ENCODE measurements at regions not wholly inside any gene's neighbourhood (a gene's known extent, or its start where the extent isn't known, plus 50 kb on each side); places are given as distances from the start of the nearest gene placed in this dataset.
A peak's percentile ranks its signal among the peaks of the same experiment; 100 is the strongest.
"Not testable (repeated sequence)": the region's sequence is repeated elsewhere in the genome, so short reads cannot be mapped to it uniquely, and the experiment has no call there.

DNA sequence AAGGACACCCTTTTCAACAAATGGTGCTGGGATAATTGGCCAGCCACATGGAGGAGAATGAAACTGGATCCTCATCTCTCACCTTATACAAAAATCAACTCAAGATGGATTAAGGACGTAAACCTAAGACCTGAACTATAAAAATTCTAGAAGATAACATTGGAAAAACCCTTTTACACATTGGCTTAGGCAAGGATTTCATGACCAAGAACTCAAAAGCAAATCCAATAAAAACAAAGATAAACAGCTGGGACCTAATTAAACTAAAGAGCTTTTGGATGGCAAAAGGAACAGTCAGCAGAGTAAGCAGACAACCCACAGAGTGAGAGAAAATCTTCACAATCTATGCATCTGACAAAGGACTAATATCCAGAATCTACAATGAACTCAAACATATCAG lies 96.9 kb upstream of the BNIP2 start:
- TF ChIP-seq ZXDB (tag by site-specific recombination; IDR thresholded peaks at IDR 0.05) (peak; percentile 83), GLIS1 (tag by site-specific recombination; IDR thresholded peaks at IDR 0.05) (0 out of 2 replicates have a peak, but pooled peaks have one; percentile 5), ZNF629 (tag by site-specific recombination; IDR thresholded peaks at IDR 0.05) (0 out of 2 replicates have a peak, but pooled peaks have one; percentile 18), BCL11A (tag by site-specific recombination; IDR thresholded peaks at IDR 0.05; ENCODE audit: low read depth) (0 out of 2 replicates have a peak, but pooled peaks have one; percentile 18), FEZF1 (tag by site-specific recombination; IDR thresholded peaks at IDR 0.05) (peak; percentile 98), OVOL3 (tag by site-specific recombination; IDR thresholded peaks at IDR 0.05) (peak; percentile 79; the same call in 1 of the 2 replicates), ATF2 (tag by site-specific recombination; IDR thresholded peaks at IDR 0.05; ENCODE audit: low read depth) (0 out of 2 replicates have a peak, but pooled peaks have one; percentile 4), ZSCAN30 (tag by site-specific recombination; IDR thresholded peaks at IDR 0.05) (0 out of 2 replicates have a peak, but pooled peaks have one; percentile 9), ZNF335 (tag by site-specific recombination; conservative IDR thresholded peaks at IDR 0.05) (0 out of 2 replicates have a peak, but pooled peaks have one; percentile 13), ZNF580 (tag by site-specific recombination; IDR thresholded peaks at IDR 0.05) (peak; percentile 86), ZNF518A (tag by site-specific recombination; conservative IDR thresholded peaks at IDR 0.05; ENCODE audit: low read depth) (0 out of 2 replicates have a peak, but pooled peaks have one; percentile 13), ZNF596 (tag by site-specific recombination; IDR thresholded peaks at IDR 0.05) (0 out of 2 replicates have a peak, but pooled peaks have one; percentile 29), ZNF843 (tag by site-specific recombination; IDR thresholded peaks at IDR 0.05) (peak; percentile 94), BCL6B (tag by site-specific recombination; IDR thresholded peaks at IDR 0.05) (0 out of 2 replicates have a peak, but pooled peaks have one; percentile 24)
- TF ChIP-seq, protein P1, sequence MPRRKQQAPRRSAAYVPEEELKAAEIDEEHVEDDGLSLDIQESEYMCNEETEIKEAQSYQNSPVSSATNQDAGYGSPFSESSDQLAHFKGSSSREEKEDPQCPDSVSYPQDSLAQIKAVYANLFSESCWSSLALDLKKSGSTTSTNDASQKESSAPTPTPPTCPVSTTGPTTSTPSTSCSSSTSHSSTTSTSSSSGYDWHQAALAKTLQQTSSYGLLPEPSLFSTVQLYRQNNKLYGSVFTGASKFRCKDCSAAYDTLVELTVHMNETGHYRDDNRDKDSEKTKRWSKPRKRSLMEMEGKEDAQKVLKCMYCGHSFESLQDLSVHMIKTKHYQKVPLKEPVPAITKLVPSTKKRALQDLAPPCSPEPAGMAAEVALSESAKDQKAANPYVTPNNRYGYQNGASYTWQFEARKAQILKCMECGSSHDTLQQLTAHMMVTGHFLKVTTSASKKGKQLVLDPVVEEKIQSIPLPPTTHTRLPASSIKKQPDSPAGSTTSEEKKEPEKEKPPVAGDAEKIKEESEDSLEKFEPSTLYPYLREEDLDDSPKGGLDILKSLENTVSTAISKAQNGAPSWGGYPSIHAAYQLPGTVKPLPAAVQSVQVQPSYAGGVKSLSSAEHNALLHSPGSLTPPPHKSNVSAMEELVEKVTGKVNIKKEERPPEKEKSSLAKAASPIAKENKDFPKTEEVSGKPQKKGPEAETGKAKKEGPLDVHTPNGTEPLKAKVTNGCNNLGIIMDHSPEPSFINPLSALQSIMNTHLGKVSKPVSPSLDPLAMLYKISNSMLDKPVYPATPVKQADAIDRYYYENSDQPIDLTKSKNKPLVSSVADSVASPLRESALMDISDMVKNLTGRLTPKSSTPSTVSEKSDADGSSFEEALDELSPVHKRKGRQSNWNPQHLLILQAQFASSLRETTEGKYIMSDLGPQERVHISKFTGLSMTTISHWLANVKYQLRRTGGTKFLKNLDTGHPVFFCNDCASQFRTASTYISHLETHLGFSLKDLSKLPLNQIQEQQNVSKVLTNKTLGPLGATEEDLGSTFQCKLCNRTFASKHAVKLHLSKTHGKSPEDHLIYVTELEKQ (tag by site-specific recombination; IDR thresholded peaks at IDR 0.05; ENCODE audit: borderline replicate concordance) = peak; percentile 61; the same call in 1 of the 2 replicates
- TF ChIP-seq, protein P2, sequence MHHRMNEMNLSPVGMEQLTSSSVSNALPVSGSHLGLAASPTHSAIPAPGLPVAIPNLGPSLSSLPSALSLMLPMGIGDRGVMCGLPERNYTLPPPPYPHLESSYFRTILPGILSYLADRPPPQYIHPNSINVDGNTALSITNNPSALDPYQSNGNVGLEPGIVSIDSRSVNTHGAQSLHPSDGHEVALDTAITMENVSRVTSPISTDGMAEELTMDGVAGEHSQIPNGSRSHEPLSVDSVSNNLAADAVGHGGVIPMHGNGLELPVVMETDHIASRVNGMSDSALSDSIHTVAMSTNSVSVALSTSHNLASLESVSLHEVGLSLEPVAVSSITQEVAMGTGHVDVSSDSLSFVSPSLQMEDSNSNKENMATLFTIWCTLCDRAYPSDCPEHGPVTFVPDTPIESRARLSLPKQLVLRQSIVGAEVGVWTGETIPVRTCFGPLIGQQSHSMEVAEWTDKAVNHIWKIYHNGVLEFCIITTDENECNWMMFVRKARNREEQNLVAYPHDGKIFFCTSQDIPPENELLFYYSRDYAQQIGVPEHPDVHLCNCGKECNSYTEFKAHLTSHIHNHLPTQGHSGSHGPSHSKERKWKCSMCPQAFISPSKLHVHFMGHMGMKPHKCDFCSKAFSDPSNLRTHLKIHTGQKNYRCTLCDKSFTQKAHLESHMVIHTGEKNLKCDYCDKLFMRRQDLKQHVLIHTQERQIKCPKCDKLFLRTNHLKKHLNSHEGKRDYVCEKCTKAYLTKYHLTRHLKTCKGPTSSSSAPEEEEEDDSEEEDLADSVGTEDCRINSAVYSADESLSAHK (tag by site-specific recombination; IDR thresholded peaks at IDR 0.05) = peak; percentile 79
- H3K27ac ChIP-seq (ENCODE audit: extremely low read depth, low read depth, low read length); CTCF ChIA-PET; POLR2A ChIA-PET; H3K36me3 ChIP-seq (ENCODE audit: control insufficient read depth in 2 of 2, insufficient read depth in 1 of 2, low read length in 2 of 2); H3K9me3 ChIP-seq (ENCODE audit: control insufficient read depth, insufficient read depth, low read depth, low read length); H3K4me1 ChIP-seq (ENCODE audit: control insufficient read depth, insufficient read depth, low read length); H3K4me3 ChIP-seq (ENCODE audit: low read depth, low read length): not testable (repeated sequence)

DNA sequence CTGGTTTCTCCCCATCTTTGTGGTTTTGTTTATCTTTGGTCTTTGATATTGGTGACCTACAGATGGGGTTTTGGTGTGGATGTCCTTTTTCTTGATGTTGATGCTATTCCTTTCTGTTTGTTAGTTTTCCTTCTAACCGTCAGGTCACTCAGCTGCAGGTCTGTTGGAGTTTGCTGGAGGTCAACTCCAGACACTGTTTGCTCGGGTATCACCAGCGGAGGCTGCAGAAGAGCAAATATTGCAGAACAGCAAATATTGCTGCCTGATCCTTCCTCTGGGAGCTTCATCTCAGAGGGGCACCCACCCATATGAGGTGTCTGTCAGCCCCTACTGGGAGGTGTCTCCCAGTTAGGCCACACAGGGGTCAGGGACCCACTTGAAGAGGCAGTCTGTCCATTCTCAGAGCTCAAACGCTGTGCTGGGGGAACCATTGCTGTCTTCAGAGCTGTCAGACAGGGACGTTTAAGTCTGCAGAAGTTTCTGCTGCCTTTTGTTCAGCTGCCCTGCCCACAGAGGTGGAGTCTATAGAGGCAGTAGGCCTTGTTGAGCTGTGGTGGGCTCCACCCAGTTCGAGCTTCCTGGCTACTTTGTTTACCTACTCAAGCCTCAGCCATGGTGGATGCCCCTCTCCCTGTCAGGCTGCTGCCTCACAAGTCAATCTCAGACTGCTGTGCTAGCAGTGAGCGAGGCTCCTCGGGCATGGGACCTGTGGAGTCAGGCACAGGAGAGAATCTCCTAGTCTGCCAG lies 94.8 kb upstream of the BNIP2 start:
- POLR2A ChIA-PET; H3K9me3 ChIP-seq (ENCODE audit: control insufficient read depth, insufficient read depth, low read depth, low read length); CTCF ChIA-PET; H3K4me3 ChIP-seq (ENCODE audit: low read depth, low read length); H3K36me3 ChIP-seq (ENCODE audit: control insufficient read depth in 2 of 2, insufficient read depth in 1 of 2, low read length in 2 of 2); H3K27ac ChIP-seq (ENCODE audit: extremely low read depth, low read depth, low read length); H3K4me1 ChIP-seq (ENCODE audit: control insufficient read depth, insufficient read depth, low read length): not testable (repeated sequence)
